ENCODE measurements at regions not wholly inside any gene's neighbourhood (a gene's known extent, or its start where the extent isn't known, plus 50 kb on each side); places are given as distances from the start of the nearest gene placed in this dataset.

DNA sequence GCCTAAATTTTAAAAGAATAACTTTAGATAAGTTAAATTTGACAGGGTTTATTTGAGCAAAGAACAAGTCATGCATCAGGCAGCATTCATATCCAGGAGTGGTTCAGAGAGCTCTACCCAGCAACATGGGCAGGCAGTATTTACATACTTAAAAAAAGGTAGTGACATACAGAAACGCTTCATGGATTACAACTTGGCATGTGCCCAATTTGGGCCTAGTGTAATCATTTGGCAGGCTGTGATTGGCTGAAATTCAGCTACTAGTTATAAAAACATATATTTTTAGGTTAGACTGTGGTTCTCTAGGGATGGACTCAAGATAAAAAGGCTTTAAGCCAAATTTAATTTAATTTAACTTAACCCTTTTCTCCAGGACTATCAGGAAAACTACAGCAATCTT, 374.0 kb upstream of the ADAMTS16 start:
- TF ChIP-seq, protein P1, sequence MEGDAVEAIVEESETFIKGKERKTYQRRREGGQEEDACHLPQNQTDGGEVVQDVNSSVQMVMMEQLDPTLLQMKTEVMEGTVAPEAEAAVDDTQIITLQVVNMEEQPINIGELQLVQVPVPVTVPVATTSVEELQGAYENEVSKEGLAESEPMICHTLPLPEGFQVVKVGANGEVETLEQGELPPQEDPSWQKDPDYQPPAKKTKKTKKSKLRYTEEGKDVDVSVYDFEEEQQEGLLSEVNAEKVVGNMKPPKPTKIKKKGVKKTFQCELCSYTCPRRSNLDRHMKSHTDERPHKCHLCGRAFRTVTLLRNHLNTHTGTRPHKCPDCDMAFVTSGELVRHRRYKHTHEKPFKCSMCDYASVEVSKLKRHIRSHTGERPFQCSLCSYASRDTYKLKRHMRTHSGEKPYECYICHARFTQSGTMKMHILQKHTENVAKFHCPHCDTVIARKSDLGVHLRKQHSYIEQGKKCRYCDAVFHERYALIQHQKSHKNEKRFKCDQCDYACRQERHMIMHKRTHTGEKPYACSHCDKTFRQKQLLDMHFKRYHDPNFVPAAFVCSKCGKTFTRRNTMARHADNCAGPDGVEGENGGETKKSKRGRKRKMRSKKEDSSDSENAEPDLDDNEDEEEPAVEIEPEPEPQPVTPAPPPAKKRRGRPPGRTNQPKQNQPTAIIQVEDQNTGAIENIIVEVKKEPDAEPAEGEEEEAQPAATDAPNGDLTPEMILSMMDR (conservative IDR thresholded peaks at IDR 0.05): no peak
- DNase-seq (ENCODE audit: low read depth, low spot score): no peak
- Mint-ChIP-seq H3K27me3 (ENCODE audit: low read depth) (no peaks in the 10 kb centered on the region), H3K9me3 (no peaks in the 10 kb centered on the region), H3K36me3 (ENCODE audit: low read depth) (peaks cover 3% of the 10 kb centered on the region), H3K27ac (ENCODE audit: unreplicated experiment) (no peak overlapping the region), H3K4me1 (no peaks in the 10 kb centered on the region), H3K4me3 (no peak overlapping the region)

DNA sequence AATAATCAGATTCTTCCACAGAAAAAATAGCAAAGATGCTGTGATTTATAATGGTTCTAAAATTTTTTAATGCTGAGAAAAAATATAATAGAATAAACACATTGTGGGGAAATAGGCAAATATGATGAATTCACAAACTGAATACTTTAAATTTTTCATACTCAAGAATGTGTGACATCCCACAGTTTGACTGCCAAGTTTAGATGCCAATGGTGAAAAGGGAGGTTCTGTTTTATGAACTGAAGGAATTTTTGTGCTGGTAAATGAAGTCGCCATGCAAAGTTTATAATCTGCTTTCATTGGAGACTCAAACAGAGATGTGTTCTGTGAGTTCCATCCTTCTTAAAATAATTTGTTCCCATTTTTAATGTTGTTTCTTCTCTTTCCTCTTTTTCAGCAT, 367.5 kb upstream of the ADAMTS16 start:
- Mint-ChIP-seq H3K36me3 (ENCODE audit: low read depth) (no peaks in the 10 kb centered on the region), H3K27ac (ENCODE audit: unreplicated experiment) (no peak overlapping the region)

DNA sequence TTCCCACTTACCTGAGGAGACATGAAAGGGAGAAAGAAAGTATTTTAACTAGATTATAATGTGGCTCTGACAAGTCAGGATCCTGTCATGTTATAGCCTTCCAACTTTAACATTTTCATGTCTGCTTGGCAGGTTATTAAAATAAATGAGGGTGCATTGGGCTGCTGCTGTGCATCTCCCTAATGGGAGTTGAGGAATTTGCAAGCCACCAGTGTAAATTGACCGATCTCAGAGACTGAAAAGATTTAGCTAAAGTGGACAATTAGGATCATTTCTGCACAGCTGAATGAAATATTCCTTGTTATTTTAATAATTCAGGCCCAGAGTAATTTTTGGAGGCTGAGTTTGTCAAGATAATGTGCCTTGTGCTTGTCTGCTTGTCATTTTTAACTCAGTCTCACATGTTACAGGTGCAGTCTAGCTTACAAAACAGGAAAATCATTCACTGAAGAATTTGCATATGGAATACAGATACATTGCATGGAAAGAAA, 366.3 kb upstream of the ADAMTS16 start:
- TF ChIP-seq, protein P1 (conservative IDR thresholded peaks at IDR 0.05): no peak
- no peaks in the 10 kb centered on the region for H3K36me3 Mint-ChIP-seq (ENCODE audit: low read depth)
- H3K4me1 Mint-ChIP-seq: no peaks in the 10 kb centered on the region
- DNase-seq (ENCODE audit: low read depth, low spot score): no peak
- H3K27ac Mint-ChIP-seq (ENCODE audit: unreplicated experiment): no peak overlapping the region
- no peak overlapping the region for H3K4me3 Mint-ChIP-seq
- peaks cover 4% of the 10 kb centered on the region for H3K27me3 Mint-ChIP-seq (ENCODE audit: low read depth)
- H3K9me3 Mint-ChIP-seq: no peaks in the 10 kb centered on the region

More for the DNA sequence above, 367.5 kb upstream of the ADAMTS16 start:
- Mint-ChIP-seq H3K4me3 (no peak overlapping the region), H3K27me3 (ENCODE audit: low read depth) (peaks cover 4% of the 10 kb centered on the region), H3K9me3 (no peaks in the 10 kb centered on the region), H3K4me1 (no peaks in the 10 kb centered on the region)
- no peak for DNase-seq (ENCODE audit: low read depth, low spot score)
- TF ChIP-seq, protein P1 (conservative IDR thresholded peaks at IDR 0.05): no peak

DNA sequence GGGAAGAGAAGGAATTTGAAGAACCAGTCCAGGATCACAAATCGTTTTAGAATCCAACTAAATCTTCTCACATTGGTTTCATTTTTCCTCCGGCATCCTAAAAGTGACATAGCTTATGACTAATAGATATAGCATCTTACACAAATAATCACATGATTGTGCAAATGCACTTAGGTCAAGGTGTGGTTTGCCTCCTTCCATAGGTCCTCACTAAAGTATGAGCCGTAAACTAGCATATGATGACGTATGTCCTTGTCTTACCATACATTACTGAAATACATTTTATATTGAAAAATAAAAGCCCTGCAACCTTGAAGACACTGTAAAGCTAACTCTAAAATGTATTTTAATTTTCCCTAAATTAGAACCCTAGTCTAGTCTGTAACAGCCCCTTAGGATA, 362.7 kb upstream of the ADAMTS16 start:
- Mint-ChIP-seq H3K27ac (ENCODE audit: unreplicated experiment) (no peak overlapping the region), H3K9me3 (no peaks in the 10 kb centered on the region), H3K36me3 (ENCODE audit: low read depth) (no peaks in the 10 kb centered on the region), H3K4me3 (no peak overlapping the region), H3K27me3 (ENCODE audit: low read depth) (peaks cover 4% of the 10 kb centered on the region), H3K4me1 (peaks cover 14% of the 10 kb centered on the region)
- no peak for DNase-seq (ENCODE audit: low read depth, low spot score)
- TF ChIP-seq, protein P1 (conservative IDR thresholded peaks at IDR 0.05): no peak

DNA sequence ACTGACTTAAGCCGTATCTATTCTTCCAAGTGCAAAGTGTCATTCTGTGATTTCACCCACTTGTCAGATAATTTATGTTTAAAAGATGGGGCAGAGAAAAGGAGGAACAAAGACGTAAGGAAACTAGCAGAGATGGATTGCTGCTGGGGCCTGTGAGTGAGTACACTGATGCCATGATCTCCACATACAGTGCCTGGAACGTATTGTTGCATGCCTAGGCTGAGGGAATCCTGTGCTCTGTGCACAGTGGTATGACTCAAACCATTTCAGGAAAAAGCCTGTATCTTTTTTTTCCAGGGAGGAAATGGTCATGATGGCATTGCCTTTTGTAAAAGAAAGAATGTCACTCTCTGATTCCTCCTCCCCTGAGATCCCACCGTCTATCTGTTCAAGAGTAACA, 359.5 kb upstream of the ADAMTS16 start:
- Mint-ChIP-seq H3K27ac (ENCODE audit: unreplicated experiment) (no peak overlapping the region), H3K4me3 (no peak overlapping the region)
- TF ChIP-seq, protein P1 (conservative IDR thresholded peaks at IDR 0.05): no peak

DNA sequence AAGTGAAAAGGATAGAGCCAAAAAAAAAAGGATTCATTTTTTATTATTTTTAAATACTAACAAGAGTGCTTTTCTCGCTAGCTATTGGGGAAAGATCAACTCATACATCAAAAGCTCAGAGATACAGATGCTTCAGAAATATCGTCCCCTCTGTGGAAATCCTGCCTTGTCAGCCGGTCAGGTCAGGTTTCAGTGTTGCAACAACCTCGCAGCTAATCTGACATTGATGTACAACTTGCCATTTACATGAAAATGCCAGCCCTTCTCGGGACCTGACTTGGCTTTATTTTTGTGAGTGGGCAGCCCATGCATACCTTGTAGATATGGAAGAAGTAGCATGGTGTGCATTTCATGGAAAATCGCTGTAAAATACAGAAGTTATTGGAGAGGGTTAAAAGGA, 358.8 kb upstream of the ADAMTS16 start:
- no peak overlapping the region for H3K27ac Mint-ChIP-seq (ENCODE audit: unreplicated experiment)
- H3K36me3 Mint-ChIP-seq (ENCODE audit: low read depth): no peaks in the 10 kb centered on the region
- peaks cover 14% of the 10 kb centered on the region for H3K4me1 Mint-ChIP-seq
- DNase-seq (ENCODE audit: low read depth, low spot score): no peak
- TF ChIP-seq, protein P1 (conservative IDR thresholded peaks at IDR 0.05): no peak
- peaks cover 11% of the 10 kb centered on the region for H3K9me3 Mint-ChIP-seq
- H3K4me3 Mint-ChIP-seq: no peak overlapping the region
- no peaks in the 10 kb centered on the region for H3K27me3 Mint-ChIP-seq (ENCODE audit: low read depth)

More for the DNA sequence above, 359.5 kb upstream of the ADAMTS16 start:
- Mint-ChIP-seq H3K9me3 (peaks cover 9% of the 10 kb centered on the region), H3K36me3 (ENCODE audit: low read depth) (no peaks in the 10 kb centered on the region), H3K27me3 (ENCODE audit: low read depth) (no peaks in the 10 kb centered on the region), H3K4me1 (peaks cover 14% of the 10 kb centered on the region)
- DNase-seq (ENCODE audit: low read depth, low spot score): no peak

Measured in neural crest cell (in vitro differentiated cells).